GM23338 (cell line): ENCODE measurements at regions not wholly inside any gene's neighbourhood (a gene's known extent, or its start where the extent isn't known, plus 50 kb on each side); places are given as distances from the start of the nearest gene placed in this dataset.

Source experiments
- ATAC-seq: fragments of 200-7000 bp; cut with Tn5 transposase; 3 replicates; pipeline ENCODE4 v1.9.1; 2020
- DNase-seq: peaks from one replicate; pipeline ENCODE4 v3.0.0-alpha.2; 2015; ENCODE audit warnings: low spot score
- H2AFZ ChIP-seq: fragments of 200-600 bp; sonication (generic); 2 replicates; pipeline ENCODE4 v1.8.0; 2016; ENCODE audit warnings: antibody characterized with exemption, mild to moderate bottlenecking, moderate library complexity
- H3F3A ChIP-seq: fragments of 200-600 bp; sonication (generic); replicated peaks from 2 replicates; pipeline ENCODE4 v1.8.0; 2017; ENCODE audit warnings: antibody characterized with exemption, mixed run types, low read depth
- H3K27ac ChIP-seq: fragments of 200-600 bp; sonication (generic); 2 replicates; pipeline ENCODE4 v1.6.1; 2016; ENCODE audit warnings: low read depth
- H3K27me3 ChIP-seq: fragments of 200-600 bp; sonication (generic); 2 replicates; pipeline ENCODE4 v1.8.0; 2016; ENCODE audit warnings: mild to moderate bottlenecking, mixed run types, moderate library complexity; ENCODE audit not compliant: insufficient read depth
- H3K36me3 ChIP-seq: fragments of 200-600 bp; sonication (generic); 2 replicates; pipeline ENCODE4 v1.8.0; 2016; ENCODE audit warnings: mild to moderate bottlenecking; ENCODE audit not compliant: insufficient read depth
- H3K4me1 ChIP-seq: fragments of 200-600 bp; sonication (generic); 2 replicates; pipeline ENCODE4 v1.8.0; 2016; ENCODE audit warnings: mild to moderate bottlenecking, moderate library complexity; ENCODE audit not compliant: insufficient read depth
- H3K4me2 ChIP-seq: fragments of 200-600 bp; sonication (generic); 2 replicates; pipeline ENCODE4 v1.7.1; 2017; ENCODE audit warnings: mixed run types
- H3K4me3 ChIP-seq: fragments of 200-600 bp; sonication (generic); 2 replicates; pipeline ENCODE4 v1.6.1; 2016; ENCODE audit warnings: mixed run types
- H3K79me2 ChIP-seq: fragments of 200-600 bp; sonication (generic); replicated peaks from 2 replicates; pipeline ENCODE4 v1.8.0; 2017; ENCODE audit warnings: mild to moderate bottlenecking; ENCODE audit not compliant: insufficient read depth
- H3K9me2 ChIP-seq: fragments of 200-600 bp; sonication (generic); 2 replicates; pipeline ENCODE4 v1.8.0; 2017; ENCODE audit not compliant: insufficient read depth
- H4K20me1 ChIP-seq: fragments of 200-600 bp; sonication (generic); replicated peaks from 2 replicates; pipeline ENCODE4 v1.8.0; 2017; ENCODE audit warnings: mild to moderate bottlenecking; ENCODE audit not compliant: insufficient read depth
- H3K27ac Mint-ChIP-seq: 2 replicates; pipeline ENCODE4 v1.8.0; 2020; ENCODE audit warnings: inconsistent platforms, mild to moderate bottlenecking, moderate library complexity, mixed read lengths
- H3K27me3 Mint-ChIP-seq: 3 replicates; pipeline ENCODE4 v1.8.0; 2022; ENCODE audit warnings: low read depth, mild to moderate bottlenecking, moderate library complexity, mixed read lengths, inconsistent platforms; ENCODE audit not compliant: insufficient read depth, poor library complexity
- H3K36me3 Mint-ChIP-seq: 3 replicates; pipeline ENCODE4 v1.8.0; 2021; ENCODE audit warnings: low read depth, mild to moderate bottlenecking, inconsistent platforms, moderate library complexity, mixed read lengths
- H3K4me1 Mint-ChIP-seq: 3 replicates; pipeline ENCODE4 v1.8.0; 2020; ENCODE audit warnings: mild to moderate bottlenecking, inconsistent platforms, mixed read lengths
- H3K4me3 Mint-ChIP-seq: 3 replicates; pipeline ENCODE4 v1.8.0; 2021; ENCODE audit warnings: moderate library complexity, mild to moderate bottlenecking, inconsistent platforms, mixed read lengths
- H3K9me3 Mint-ChIP-seq: 3 replicates; pipeline ENCODE4 v1.8.0; 2020; ENCODE audit warnings: moderate library complexity, mild to moderate bottlenecking, inconsistent platforms, mixed read lengths
- CREB1 ChIP-seq: fragments of 250-450 bp; sonication (Bioruptor Pico); IDR thresholded peaks from 2 replicates; pipeline ENCODE4 v1.5.0; 2020; ENCODE audit warnings: low read depth, mild to moderate bottlenecking, moderate library complexity
- EZH2 ChIP-seq: fragments of 200-600 bp; sonication (generic); IDR thresholded peaks from one replicate; pipeline ENCODE4 v1.8.0; 2017; ENCODE audit warnings: antibody characterized with exemption, mild to moderate bottlenecking, low read depth; ENCODE audit not compliant: unreplicated experiment
- EZH2phosphoT487 ChIP-seq: fragments of 200-600 bp; sonication (generic); IDR thresholded peaks from one replicate; pipeline ENCODE4 v1.8.1; 2018; ENCODE audit warnings: antibody characterized with exemption; ENCODE audit not compliant: unreplicated experiment
- JUNB ChIP-seq: IDR thresholded peaks from one replicate; pipeline ENCODE4 v1.6.1; 2016; ENCODE audit warnings: antibody characterized with exemption; ENCODE audit not compliant: unreplicated experiment
- POLR2AphosphoS5 ChIP-seq: IDR thresholded peaks from 2 replicates; pipeline ENCODE4 v1.6.1; 2016; ENCODE audit warnings: antibody characterized with exemption, low read depth
- ZNF114 ChIP-seq: fragments of 250-450 bp; sonication (Bioruptor Pico); IDR thresholded peaks from 2 replicates; pipeline ENCODE4 v1.5.0; 2020; ENCODE audit warnings: mild to moderate bottlenecking, moderate library complexity
- ZNF331 ChIP-seq: fragments of 250-450 bp; sonication (Bioruptor Pico); IDR thresholded peaks from 2 replicates; pipeline ENCODE4 v1.5.0; 2020; ENCODE audit warnings: low read depth, mild to moderate bottlenecking, moderate library complexity
- TF ChIP-seq, protein P1 (sequence below): IDR thresholded peaks from 2 replicates; pipeline ENCODE4 v1.6.1; 2016; ENCODE audit warnings: antibody characterized with exemption
- TF ChIP-seq, protein P2 (sequence below): IDR thresholded peaks from one replicate; pipeline ENCODE4 v1.6.1; 2018; ENCODE audit warnings: antibody characterized with exemption; ENCODE audit not compliant: unreplicated experiment
- TF ChIP-seq, protein P3 (sequence below): fragments of 250-450 bp; sonication (Bioruptor Pico); IDR thresholded peaks from 2 replicates; pipeline ENCODE4 v1.5.0; 2020; ENCODE audit warnings: mild to moderate bottlenecking, moderate library complexity

DNA sequence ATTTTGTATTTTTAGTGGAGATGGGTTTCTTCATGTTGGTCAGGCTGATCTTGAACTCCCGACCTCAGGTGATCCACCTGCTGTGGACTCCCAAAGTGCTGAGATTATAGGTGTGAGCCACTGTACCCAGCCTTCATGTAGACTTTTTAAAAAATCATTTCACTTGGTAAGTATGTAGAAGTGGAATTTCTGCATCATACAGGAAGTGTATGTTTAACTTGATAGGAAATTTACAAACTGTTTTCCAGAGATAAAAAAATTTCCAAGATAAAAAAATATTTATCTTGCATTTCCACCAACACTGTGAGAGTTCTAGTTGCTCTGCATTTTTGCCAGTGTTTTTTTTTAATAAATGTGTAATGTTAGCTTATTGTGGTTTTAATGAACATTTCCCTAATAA is 155.8 kb downstream of the ZNF608 start:
- no peak for DNase-seq
- no peak for ATAC-seq
- Histone ChIP-seq H3K27ac (no peak overlapping the region), H3K4me3 (no peak overlapping the region), H3K9me2 (0 out of 2 replicates have a peak, but pooled peaks cover 5% of the 10 kb centered on the region), H3K27me3 (no peaks in the 10 kb centered on the region), H4K20me1 (no peaks in the 10 kb centered on the region), H3F3A (no peaks in the 10 kb centered on the region), H3K79me2 (no peaks in the 10 kb centered on the region), H2AFZ (no peak overlapping the region), H3K4me2 (no peak overlapping the region), H3K4me1 (no peaks in the 10 kb centered on the region; the same call in 1 of the 2 replicates), H3K36me3 (no peaks in the 10 kb centered on the region)
- Mint-ChIP-seq H3K27ac (no peak overlapping the region), H3K27me3 (peaks cover 1% of the 10 kb centered on the region), H3K9me3 (peaks cover 5% of the 10 kb centered on the region), H3K4me3 (no peak overlapping the region), H3K4me1 (peaks cover 5% of the 10 kb centered on the region; the same call in 1 of the 3 replicates), H3K36me3 (peaks cover 8% of the 10 kb centered on the region; the same call in 2 of the 3 replicates)
- TF ChIP-seq, protein P1, sequence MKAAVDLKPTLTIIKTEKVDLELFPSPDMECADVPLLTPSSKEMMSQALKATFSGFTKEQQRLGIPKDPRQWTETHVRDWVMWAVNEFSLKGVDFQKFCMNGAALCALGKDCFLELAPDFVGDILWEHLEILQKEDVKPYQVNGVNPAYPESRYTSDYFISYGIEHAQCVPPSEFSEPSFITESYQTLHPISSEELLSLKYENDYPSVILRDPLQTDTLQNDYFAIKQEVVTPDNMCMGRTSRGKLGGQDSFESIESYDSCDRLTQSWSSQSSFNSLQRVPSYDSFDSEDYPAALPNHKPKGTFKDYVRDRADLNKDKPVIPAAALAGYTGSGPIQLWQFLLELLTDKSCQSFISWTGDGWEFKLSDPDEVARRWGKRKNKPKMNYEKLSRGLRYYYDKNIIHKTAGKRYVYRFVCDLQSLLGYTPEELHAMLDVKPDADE, result no peak
- TF ChIP-seq ZNF331 (no peak), JUNB (no peak)

DNA sequence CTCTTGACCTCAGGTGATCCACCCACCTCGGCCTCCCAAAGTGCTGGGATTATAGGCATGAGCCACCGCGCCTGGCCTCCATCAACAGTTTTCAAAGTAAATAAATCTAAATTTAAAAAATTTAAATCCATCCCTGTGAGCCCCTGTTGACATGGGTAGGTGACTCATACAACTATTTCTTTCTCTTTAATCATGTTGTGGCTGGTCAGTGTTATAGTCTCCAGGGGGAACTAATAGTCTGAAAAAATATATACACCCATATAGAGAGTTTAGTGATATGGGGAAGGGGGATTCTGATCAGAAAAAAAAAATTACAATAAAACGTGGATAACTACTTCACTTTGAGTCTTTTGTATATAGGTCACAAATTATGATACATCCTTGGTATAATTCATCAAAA is 159.2 kb downstream of the ZNF608 start:
- H3K4me2 ChIP-seq, result no peak overlapping the region
- no peak for DNase-seq
- H3K9me2 ChIP-seq, result 0 out of 2 replicates have a peak, but pooled peaks cover 5% of the 10 kb centered on the region
- ATAC-seq, result no peak
- peaks cover 22% of the 10 kb centered on the region for H3K4me1 Mint-ChIP-seq
- H3K4me1 ChIP-seq, result peaks cover 16% of the 10 kb centered on the region
- H3K27me3 ChIP-seq, result peaks cover 17% of the 10 kb centered on the region
- peaks cover 15% of the 10 kb centered on the region; the same call in 2 of the 3 replicates for H3K36me3 Mint-ChIP-seq
- H3F3A ChIP-seq, result no peaks in the 10 kb centered on the region
- peaks cover 8% of the 10 kb centered on the region for H3K9me3 Mint-ChIP-seq
- H3K79me2 ChIP-seq, result no peaks in the 10 kb centered on the region
- peaks cover 11% of the 10 kb centered on the region for H3K27me3 Mint-ChIP-seq
- H3K4me3 ChIP-seq, result no peak overlapping the region
- no peaks in the 10 kb centered on the region for H3K36me3 ChIP-seq
- H3K4me3 Mint-ChIP-seq, result no peak overlapping the region
- no peak overlapping the region for H2AFZ ChIP-seq
- no peak overlapping the region for H3K27ac Mint-ChIP-seq
- H4K20me1 ChIP-seq, result no peaks in the 10 kb centered on the region
- H3K27ac ChIP-seq, result no peak overlapping the region
- TF ChIP-seq ZNF331 (no peak), ZNF114 (no peak), EZH2phosphoT487 (no peak), POLR2AphosphoS5 (no peak), CREB1 (CRISPR knock-in tag) (no peak), JUNB (no peak), EZH2 (no peak)
- TF ChIP-seq, protein P2, sequence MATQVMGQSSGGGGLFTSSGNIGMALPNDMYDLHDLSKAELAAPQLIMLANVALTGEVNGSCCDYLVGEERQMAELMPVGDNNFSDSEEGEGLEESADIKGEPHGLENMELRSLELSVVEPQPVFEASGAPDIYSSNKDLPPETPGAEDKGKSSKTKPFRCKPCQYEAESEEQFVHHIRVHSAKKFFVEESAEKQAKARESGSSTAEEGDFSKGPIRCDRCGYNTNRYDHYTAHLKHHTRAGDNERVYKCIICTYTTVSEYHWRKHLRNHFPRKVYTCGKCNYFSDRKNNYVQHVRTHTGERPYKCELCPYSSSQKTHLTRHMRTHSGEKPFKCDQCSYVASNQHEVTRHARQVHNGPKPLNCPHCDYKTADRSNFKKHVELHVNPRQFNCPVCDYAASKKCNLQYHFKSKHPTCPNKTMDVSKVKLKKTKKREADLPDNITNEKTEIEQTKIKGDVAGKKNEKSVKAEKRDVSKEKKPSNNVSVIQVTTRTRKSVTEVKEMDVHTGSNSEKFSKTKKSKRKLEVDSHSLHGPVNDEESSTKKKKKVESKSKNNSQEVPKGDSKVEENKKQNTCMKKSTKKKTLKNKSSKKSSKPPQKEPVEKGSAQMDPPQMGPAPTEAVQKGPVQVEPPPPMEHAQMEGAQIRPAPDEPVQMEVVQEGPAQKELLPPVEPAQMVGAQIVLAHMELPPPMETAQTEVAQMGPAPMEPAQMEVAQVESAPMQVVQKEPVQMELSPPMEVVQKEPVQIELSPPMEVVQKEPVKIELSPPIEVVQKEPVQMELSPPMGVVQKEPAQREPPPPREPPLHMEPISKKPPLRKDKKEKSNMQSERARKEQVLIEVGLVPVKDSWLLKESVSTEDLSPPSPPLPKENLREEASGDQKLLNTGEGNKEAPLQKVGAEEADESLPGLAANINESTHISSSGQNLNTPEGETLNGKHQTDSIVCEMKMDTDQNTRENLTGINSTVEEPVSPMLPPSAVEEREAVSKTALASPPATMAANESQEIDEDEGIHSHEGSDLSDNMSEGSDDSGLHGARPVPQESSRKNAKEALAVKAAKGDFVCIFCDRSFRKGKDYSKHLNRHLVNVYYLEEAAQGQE, result no peak
- TF ChIP-seq, protein P3, sequence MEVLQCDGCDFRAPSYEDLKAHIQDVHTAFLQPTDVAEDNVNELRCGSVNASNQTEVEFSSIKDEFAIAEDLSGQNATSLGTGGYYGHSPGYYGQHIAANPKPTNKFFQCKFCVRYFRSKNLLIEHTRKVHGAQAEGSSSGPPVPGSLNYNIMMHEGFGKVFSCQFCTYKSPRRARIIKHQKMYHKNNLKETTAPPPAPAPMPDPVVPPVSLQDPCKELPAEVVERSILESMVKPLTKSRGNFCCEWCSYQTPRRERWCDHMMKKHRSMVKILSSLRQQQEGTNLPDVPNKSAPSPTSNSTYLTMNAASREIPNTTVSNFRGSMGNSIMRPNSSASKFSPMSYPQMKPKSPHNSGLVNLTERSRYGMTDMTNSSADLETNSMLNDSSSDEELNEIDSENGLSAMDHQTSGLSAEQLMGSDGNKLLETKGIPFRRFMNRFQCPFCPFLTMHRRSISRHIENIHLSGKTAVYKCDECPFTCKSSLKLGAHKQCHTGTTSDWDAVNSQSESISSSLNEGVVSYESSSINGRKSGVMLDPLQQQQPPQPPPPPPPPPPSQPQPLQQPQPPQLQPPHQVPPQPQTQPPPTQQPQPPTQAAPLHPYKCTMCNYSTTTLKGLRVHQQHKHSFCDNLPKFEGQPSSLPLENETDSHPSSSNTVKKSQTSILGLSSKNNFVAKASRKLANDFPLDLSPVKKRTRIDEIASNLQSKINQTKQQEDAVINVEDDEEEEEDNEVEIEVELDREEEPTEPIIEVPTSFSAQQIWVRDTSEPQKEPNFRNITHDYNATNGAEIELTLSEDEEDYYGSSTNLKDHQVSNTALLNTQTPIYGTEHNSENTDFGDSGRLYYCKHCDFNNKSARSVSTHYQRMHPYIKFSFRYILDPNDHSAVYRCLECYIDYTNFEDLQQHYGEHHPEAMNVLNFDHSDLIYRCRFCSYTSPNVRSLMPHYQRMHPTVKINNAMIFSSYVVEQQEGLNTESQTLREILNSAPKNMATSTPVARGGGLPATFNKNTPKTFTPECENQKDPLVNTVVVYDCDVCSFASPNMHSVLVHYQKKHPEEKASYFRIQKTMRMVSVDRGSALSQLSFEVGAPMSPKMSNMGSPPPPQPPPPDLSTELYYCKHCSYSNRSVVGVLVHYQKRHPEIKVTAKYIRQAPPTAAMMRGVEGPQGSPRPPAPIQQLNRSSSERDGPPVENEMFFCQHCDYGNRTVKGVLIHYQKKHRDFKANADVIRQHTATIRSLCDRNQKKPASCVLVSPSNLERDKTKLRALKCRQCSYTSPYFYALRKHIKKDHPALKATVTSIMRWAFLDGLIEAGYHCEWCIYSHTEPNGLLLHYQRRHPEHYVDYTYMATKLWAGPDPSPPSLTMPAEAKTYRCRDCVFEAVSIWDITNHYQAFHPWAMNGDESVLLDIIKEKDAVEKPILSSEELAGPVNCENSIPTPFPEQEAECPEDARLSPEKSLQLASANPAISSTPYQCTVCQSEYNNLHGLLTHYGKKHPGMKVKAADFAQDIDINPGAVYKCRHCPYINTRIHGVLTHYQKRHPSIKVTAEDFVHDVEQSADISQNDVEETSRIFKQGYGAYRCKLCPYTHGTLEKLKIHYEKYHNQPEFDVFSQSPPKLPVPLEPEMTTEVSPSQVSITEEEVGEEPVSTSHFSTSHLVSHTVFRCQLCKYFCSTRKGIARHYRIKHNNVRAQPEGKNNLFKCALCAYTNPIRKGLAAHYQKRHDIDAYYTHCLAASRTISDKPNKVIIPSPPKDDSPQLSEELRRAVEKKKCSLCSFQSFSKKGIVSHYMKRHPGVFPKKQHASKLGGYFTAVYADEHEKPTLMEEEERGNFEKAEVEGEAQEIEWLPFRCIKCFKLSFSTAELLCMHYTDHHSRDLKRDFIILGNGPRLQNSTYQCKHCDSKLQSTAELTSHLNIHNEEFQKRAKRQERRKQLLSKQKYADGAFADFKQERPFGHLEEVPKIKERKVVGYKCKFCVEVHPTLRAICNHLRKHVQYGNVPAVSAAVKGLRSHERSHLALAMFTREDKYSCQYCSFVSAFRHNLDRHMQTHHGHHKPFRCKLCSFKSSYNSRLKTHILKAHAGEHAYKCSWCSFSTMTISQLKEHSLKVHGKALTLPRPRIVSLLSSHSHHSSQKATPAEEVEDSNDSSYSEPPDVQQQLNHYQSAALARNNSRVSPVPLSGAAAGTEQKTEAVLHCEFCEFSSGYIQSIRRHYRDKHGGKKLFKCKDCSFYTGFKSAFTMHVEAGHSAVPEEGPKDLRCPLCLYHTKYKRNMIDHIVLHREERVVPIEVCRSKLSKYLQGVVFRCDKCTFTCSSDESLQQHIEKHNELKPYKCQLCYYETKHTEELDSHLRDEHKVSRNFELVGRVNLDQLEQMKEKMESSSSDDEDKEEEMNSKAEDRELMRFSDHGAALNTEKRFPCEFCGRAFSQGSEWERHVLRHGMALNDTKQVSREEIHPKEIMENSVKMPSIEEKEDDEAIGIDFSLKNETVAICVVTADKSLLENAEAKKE (CRISPR knock-in tag), result no peak
- TF ChIP-seq, protein P1, result no peak
